Panc1 (cell line): ENCODE measurements at regions not wholly inside any gene's neighbourhood (a gene's known extent, or its start where the extent isn't known, plus 50 kb on each side); places are given as distances from the start of the nearest gene placed in this dataset.

ENCODE experiments used
- ATAC-seq: fragments of 200-7000 bp; cut with Tn5 transposase; 2 replicates; pipeline ENCODE4 v1.9.1; 2020; ENCODE audit warnings: mild to moderate bottlenecking, moderate library complexity
- BruUV-seq: library from RNA; stranded (reverse); fragments of 400-500 nt; replicated peaks from 2 replicates; lab custom pipeline; 2021; lab: Mats Ljungman, UMichigan
- CTCF ChIA-PET: fragments of 300-600 bp; sonication (Branson Sonifier 250); formaldehyde crosslinking; loops from one replicate; lab custom pipeline; 2022; ENCODE audit warnings: antibody characterized with exemption; lab: Charles Lee
- POLR2A ChIA-PET: fragments of 300-600 bp; sonication (Branson Sonifier 250); formaldehyde crosslinking; loops from one replicate; lab custom pipeline; 2022; ENCODE audit warnings: antibody characterized with exemption; lab: Charles Lee
- DNase-seq: peaks from one replicate; pipeline ENCODE4 v3.0.0-alpha.2; 2010; ENCODE audit warnings: low read depth, low spot score
- H3K27ac ChIP-seq: 2 replicates; pipeline ENCODE4 v1.5.1; 2011; ENCODE audit warnings: mild to moderate bottlenecking, low read length, inconsistent platforms
- H3K27me3 ChIP-seq: fragments of 200-500 bp; sonication (Bioruptor generic); 2 replicates; pipeline ENCODE4 v1.6.0; 2014; ENCODE audit warnings: low read length, inconsistent platforms; ENCODE audit not compliant: control insufficient read depth, insufficient read depth
- H3K36me3 ChIP-seq: fragments of 200-500 bp; sonication (Bioruptor generic); 2 replicates; pipeline ENCODE4 v1.5.1; 2014; ENCODE audit warnings: inconsistent platforms, mild to moderate bottlenecking, low read length, moderate library complexity; ENCODE audit not compliant: control insufficient read depth, insufficient read depth
- H3K4me1 ChIP-seq: 2 replicates; pipeline ENCODE4 v1.5.1; 2011; ENCODE audit warnings: inconsistent platforms, mild to moderate bottlenecking, low read length, moderate library complexity; ENCODE audit not compliant: control insufficient read depth, insufficient read depth
- H3K4me3 ChIP-seq, 2 experiments: 2 replicates each; pipeline ENCODE4 v1.5.1; 2011 to 2012; ENCODE audit warnings: low read depth in 2 of 2, low read length in 2 of 2, mild to moderate bottlenecking in 2 of 2, inconsistent platforms in 1 of 2, moderate library complexity in 1 of 2
- H3K9me3 ChIP-seq: fragments of 200-500 bp; sonication (Bioruptor generic); 2 replicates; pipeline ENCODE4 v1.5.1; 2014; ENCODE audit warnings: low read depth, mild to moderate bottlenecking, inconsistent platforms, low read length, moderate library complexity; ENCODE audit not compliant: control insufficient read depth, insufficient read depth
- CTCF ChIP-seq: fragments of 450-650 bp; IDR thresholded peaks from 2 replicates; pipeline ENCODE4 v1.5.1; 2017; ENCODE audit warnings: mild to moderate bottlenecking
- POLR2AphosphoS5 ChIP-seq: IDR thresholded peaks from 2 replicates; pipeline ENCODE4 v1.6.1; 2012; ENCODE audit warnings: mild to moderate bottlenecking, low read depth, low read length, moderate library complexity
- REST ChIP-seq, 2 experiments: IDR thresholded peaks; 2 replicates each; pipeline ENCODE4 v1.6.1; 2011 to 2012; ENCODE audit warnings: low read depth in 2 of 2, control low read depth in 1 of 2, low read length in 1 of 2, mild to moderate bottlenecking in 1 of 2, moderate library complexity in 1 of 2; ENCODE audit not compliant: insufficient read depth in 1 of 2
- SIN3A ChIP-seq: IDR thresholded peaks from 2 replicates; pipeline ENCODE4 v1.6.1; 2012; ENCODE audit warnings: low read depth, mild to moderate bottlenecking, low read length, moderate library complexity, borderline replicate concordance; ENCODE audit not compliant: insufficient read depth
- TCF7L2 ChIP-seq: IDR thresholded peaks from 2 replicates; pipeline ENCODE4 v1.6.1; 2011; ENCODE audit warnings: mild to moderate bottlenecking, low read depth, low read length, inconsistent platforms
- in situ Hi-C: cut with HindIII; loops from 2 replicates; pipeline ENCODE4 v1.10.0; 2016; ENCODE audit warnings: low sequenced_read_pairs, low pct_unique_long_range_greater_than_20kb
- intact Hi-C: fragments of 100-400 bp; cut with micrococcal nuclease; formaldehyde crosslinking; loops from one replicate; pipeline ENCODE4 v1.10.0; 2022; ENCODE audit not compliant: unreplicated experiment

DNA sequence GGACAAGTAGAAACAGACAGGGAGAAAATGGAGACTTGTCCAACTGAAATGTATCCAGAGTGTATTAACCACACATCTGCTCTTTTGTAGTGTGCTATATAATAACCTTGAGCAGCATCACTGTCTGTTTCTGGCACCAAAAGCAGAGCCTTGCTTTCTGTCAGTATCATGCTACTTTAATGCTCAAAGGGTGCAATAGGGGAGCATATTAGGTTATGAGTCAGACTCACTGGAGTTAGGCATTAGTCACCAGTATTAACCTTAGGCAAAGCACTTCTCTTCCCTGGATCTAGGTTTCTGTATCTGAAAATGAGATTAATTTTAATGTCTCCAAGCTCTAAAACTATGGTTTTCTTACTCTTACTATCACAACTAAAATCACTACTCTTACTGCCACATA is 280.1 kb downstream of the TFAP2B start:
- in situ Hi-C loops, result no loop called here
- no peak overlapping the region for H3K4me3 ChIP-seq
- POLR2A ChIA-PET, result no interaction called here
- intact Hi-C loops, result no loop called here
- H3K4me1 ChIP-seq, result no peaks in the 10 kb centered on the region
- BruUV-seq, result no TSS peak
- H3K27me3 ChIP-seq, result no peaks in the 10 kb centered on the region
- CTCF ChIA-PET, result no interaction called here
- H3K27ac ChIP-seq, result no peak overlapping the region
- no peaks in the 10 kb centered on the region for H3K9me3 ChIP-seq
- no peak for DNase-seq
- no peak for ATAC-seq
- TF ChIP-seq CTCF (no peak), SIN3A (no peak), TCF7L2 (no peak), POLR2AphosphoS5 (no peak), REST (IDR thresholded peaks at IDR 0.05; ENCODE audit: insufficient read depth in 1 of 2, low read depth in 2 of 2, low read length in 1 of 2) (no peak)
- no peaks in the 10 kb centered on the region for H3K36me3 ChIP-seq

DNA sequence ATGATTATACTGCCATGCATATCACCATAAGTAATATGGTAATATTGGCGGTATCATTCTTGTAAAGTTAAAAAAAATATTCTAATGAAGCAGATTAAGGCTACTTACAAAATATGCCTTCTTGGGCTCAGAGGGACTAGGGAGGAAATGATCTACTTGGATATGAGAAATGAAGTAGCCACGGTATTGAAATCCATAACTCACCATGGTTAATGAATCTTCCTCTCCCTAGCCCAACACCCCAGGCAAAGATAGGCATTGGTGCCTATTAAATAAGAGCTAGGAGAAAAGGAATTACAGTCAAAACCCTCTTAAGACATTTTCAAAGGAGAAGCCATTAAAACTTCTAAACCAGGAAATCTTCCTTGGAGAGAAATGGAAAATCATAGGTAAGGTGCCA is 280.5 kb downstream of the TFAP2B start:
- H3K27me3 ChIP-seq, result no peaks in the 10 kb centered on the region
- no peak overlapping the region for H3K4me3 ChIP-seq
- DNase-seq (no peak), ATAC-seq (no peak)
- POLR2A ChIA-PET, result no interaction called here
- no peaks in the 10 kb centered on the region for H3K4me1 ChIP-seq
- no peaks in the 10 kb centered on the region for H3K36me3 ChIP-seq
- no TSS peak for BruUV-seq
- no peak overlapping the region for H3K27ac ChIP-seq
- in situ Hi-C loops, result no loop called here
- intact Hi-C loops, result no loop called here
- CTCF ChIA-PET, result no interaction called here
- H3K9me3 ChIP-seq, result no peaks in the 10 kb centered on the region
- no peak for TF ChIP-seq REST (IDR thresholded peaks at IDR 0.05; ENCODE audit: insufficient read depth in 1 of 2, low read depth in 2 of 2, low read length in 1 of 2)
- no peak for TF ChIP-seq SIN3A
- TF ChIP-seq TCF7L2, result no peak
